HepG2 (cell line): ENCODE measurements at regions not wholly inside any gene's neighbourhood (a gene's known extent, or its start where the extent isn't known, plus 50 kb on each side); places are given as distances from the start of the nearest gene placed in this dataset.
A peak's percentile ranks its signal among the peaks of the same experiment; 100 is the strongest.

Experiments used
- ATAC-seq: fragments of 200-7000 bp; cut with Tn5 transposase; 3 replicates; pipeline ENCODE4 v1.9.1; 2020; ENCODE audit warnings: mild to moderate bottlenecking, moderate library complexity
- BruUV-seq: library from RNA; stranded (reverse); fragments of 400-500 nt; replicated peaks from 2 replicates; lab custom pipeline; 2021; lab: Mats Ljungman, UMichigan
- CTCF ChIA-PET: fragments of 300-600 bp; formaldehyde crosslinking; extraction: SDS; loops from one replicate; lab custom pipeline; 2021; ENCODE audit warnings: low total read pairs, inconsistent platforms, low intra/inter-chr PET ratio; lab: Yijun Ruan, JAX
- POLR2A ChIA-PET: fragments of 350-600 bp; sonication (Branson Sonifier 250); formaldehyde crosslinking; loops from one replicate; lab custom pipeline; 2020; ENCODE audit warnings: antibody characterized with exemption, inconsistent platforms; lab: Yijun Ruan, JAX
- DNase-seq: peaks from one replicate; pipeline ENCODE4 v3.0.0-alpha.2; 2015; ENCODE audit warnings: low spot score
- FAIRE-seq: peaks from 3 replicates; lab custom pipeline; 2011; peaks lifted over from hg19 to GRCh38; lab: Jason Lieb, UNC
- H2AFZ ChIP-seq: one replicate; pipeline ENCODE4 v1.6.1; 2011; ENCODE audit warnings: low read length, inconsistent platforms
- H3K27ac ChIP-seq: fragments of 300-600 bp; 3 replicates; pipeline ENCODE4 v1.8.0; 2011; ENCODE audit warnings: mixed run types, mild to moderate bottlenecking, mixed read lengths, low read length, inconsistent platforms; ENCODE audit not compliant: insufficient read depth; ENCODE audit errors: extremely low read length
- H3K27me3 ChIP-seq, 2 experiments: fragments of 200-600 bp in 1 of 2; 2 replicates in 1 of 2; 3 replicates in 1 of 2; pipeline versions ENCODE4 v1.6.0 to v1.8.0; 2011; ENCODE audit warnings: low read length in 2 of 2, mild to moderate bottlenecking in 2 of 2, moderate library complexity in 2 of 2, inconsistent platforms in 1 of 2; ENCODE audit not compliant: insufficient read depth in 2 of 2, control insufficient read depth in 1 of 2
- H3K36me3 ChIP-seq, 2 experiments: fragments of 200-600 bp in 1 of 2; replicated peaks in 1 of 2; 2 replicates in 1 of 2; 3 replicates in 1 of 2; pipeline versions ENCODE4 v1.5.1 to v1.8.0; 2011; ENCODE audit warnings: low read length in 2 of 2, inconsistent platforms in 1 of 2; ENCODE audit not compliant: insufficient read depth in 2 of 2, control insufficient read depth in 1 of 2
- H3K4me1 ChIP-seq: 2 replicates; pipeline ENCODE4 v1.5.1; 2012; ENCODE audit warnings: low read length, inconsistent platforms; ENCODE audit not compliant: insufficient read depth
- H3K4me2 ChIP-seq: 2 replicates; pipeline ENCODE4 v1.6.0; 2011; ENCODE audit warnings: low read depth, low read length, inconsistent platforms
- H3K4me3 ChIP-seq, 3 experiments: fragments of 200-600 bp in 1 of 3; sonication (generic), shearing (Covaris generic) in 1 of 3; replicated peaks in 1 of 3; 2 replicates each; pipeline ENCODE4 v1.5.1; 2011 to 2016; ENCODE audit warnings: low read length in 3 of 3, inconsistent platforms in 2 of 3, low read depth in 2 of 3, mild to moderate bottlenecking in 2 of 3, control low read depth in 1 of 3, mixed read lengths in 1 of 3; ENCODE audit not compliant: insufficient read depth in 1 of 3
- H3K79me2 ChIP-seq: one replicate; pipeline ENCODE4 v1.6.1; 2011; ENCODE audit warnings: low read length, inconsistent platforms; ENCODE audit not compliant: insufficient read depth
- H3K9ac ChIP-seq: 2 replicates; pipeline ENCODE4 v1.6.0; 2011; ENCODE audit warnings: mild to moderate bottlenecking, low read depth, low read length, inconsistent platforms; ENCODE audit not compliant: insufficient read depth
- H3K9me3 ChIP-seq: 2 replicates; pipeline ENCODE4 v1.5.1; 2012; ENCODE audit warnings: mild to moderate bottlenecking, low read length
- H4K20me1 ChIP-seq: 2 replicates; pipeline ENCODE4 v1.6.0; 2011; ENCODE audit warnings: inconsistent platforms, mild to moderate bottlenecking, low read length, moderate library complexity; ENCODE audit not compliant: insufficient read depth
- GABPA ChIP-seq, 2 experiments: IDR thresholded peaks; 2 replicates each; pipeline ENCODE4 v1.6.1; 2011 to 2016; ENCODE audit warnings: low read depth in 2 of 2, low read length in 1 of 2, missing biosample characterization in 1 of 2, missing genetic modification characterization in 1 of 2
- GABPB1 ChIP-seq: IDR thresholded peaks from 2 replicates; pipeline ENCODE4 v1.6.1; 2016; ENCODE audit warnings: mild to moderate bottlenecking, missing genetic modification reagents, moderate library complexity, missing compliant biosample characterization
- SNAPC2 ChIP-seq: sonication (generic); formaldehyde crosslinking; IDR thresholded peaks from 2 replicates; pipeline ENCODE4 v1.8.1; 2022; ENCODE audit warnings: mild to moderate bottlenecking, missing genetic modification reagents
- ZXDC ChIP-seq: sonication (generic); formaldehyde crosslinking; IDR thresholded peaks from 2 replicates; pipeline ENCODE4 v1.5.0; 2020; ENCODE audit warnings: mild to moderate bottlenecking, missing genetic modification reagents
- WGBS: methylation state at CpG from one replicate; pipeline ENCODE4 v1.1.6; 2017; ENCODE audit warnings: low lambda C conversion rate; 5-methylcytosine and 5-hydroxymethylcytosine counted together
- in situ Hi-C: cut with HindIII; loops from 2 replicates; pipeline ENCODE4 v1.10.0; 2017; ENCODE audit warnings: low pct_unique_long_range_greater_than_20kb; ENCODE audit not compliant: extremely low pct_ligation_motif_present
- intact Hi-C: fragments of 100-400 bp; cut with micrococcal nuclease; formaldehyde crosslinking; loops from one replicate; pipeline ENCODE4 v1.10.0; 2022; ENCODE audit not compliant: unreplicated experiment

- H3K4me2 ChIP-seq, result peak overlapping the region; percentile 41
- TF ChIP-seq SNAPC2 (CRISPR knock-in tag), result no peak
- TF ChIP-seq GABPA (IDR thresholded peaks at IDR 0.05; ENCODE audit: low read depth, low read length), result no peak
- peak; percentile 15; the same call in 1 of the 2 replicates for TF ChIP-seq GABPA (CRISPR knock-in tag; IDR thresholded peaks at IDR 0.05; ENCODE audit: low read depth)
- peak; percentile 31; the same call in 1 of the 2 replicates for TF ChIP-seq GABPB1
- TF ChIP-seq ZXDC (CRISPR knock-in tag), result no peak
- no TSS peak for BruUV-seq
- no peak overlapping the region for H3K27ac ChIP-seq
- in situ Hi-C loops (no loop called here), intact Hi-C loops (no loop called here)
- H3K36me3 ChIP-seq, result no peaks in the 10 kb centered on the region
- no peaks in the 10 kb centered on the region for H3K9me3 ChIP-seq
- H3K79me2 ChIP-seq, result no peaks in the 10 kb centered on the region
- 17% methylated on average over 3 of the region's 17 CpGs for WGBS
- ATAC-seq, result peak; percentile 78
- FAIRE-seq, result no peak
- DNase-seq, result no peak
- no peaks in the 10 kb centered on the region for H3K4me1 ChIP-seq
- no peaks in the 10 kb centered on the region for H3K27me3 ChIP-seq
- no peaks in the 10 kb centered on the region for H4K20me1 ChIP-seq
- no peak overlapping the region for H2AFZ ChIP-seq
- no peak overlapping the region for H3K9ac ChIP-seq
- ChIA-PET CTCF (no interaction called here), POLR2A (no interaction called here)
- no peak overlapping the region for H3K4me3 ChIP-seq
Measured at GRCh38 chr11:25943777-25944661, 387.9 kb upstream of the ANO3 start.
